Uterus (tissue), 3 donors: ENCODE measurements at regions not wholly inside any gene's neighbourhood (a gene's known extent, or its start where the extent isn't known, plus 50 kb on each side); places are given as distances from the start of the nearest gene placed in this dataset.

Experiments
- DNase-seq, 2 donors: peaks; one replicate each; pipeline ENCODE4 v3.0.0-alpha.2; 2019 to 2020
- H3K27ac ChIP-seq, 2 donors: fragments of 200-600 bp; sonication (generic); 1 replicate in 1 of 2; 2 replicates in 1 of 2; pipeline ENCODE4 v1.5.1; 2016 to 2018
- H3K27me3 ChIP-seq, 2 donors: fragments of 200-600 bp; sonication (generic); one replicate each; pipeline ENCODE4 v1.5.1; 2018 to 2019; ENCODE audit warnings: control low read depth in 1 of 2
- H3K36me3 ChIP-seq, 2 donors: fragments of 200-600 bp; sonication (generic); one replicate each; pipeline ENCODE4 v1.5.1; 2019; ENCODE audit warnings: control low read depth in 1 of 2
- H3K4me1 ChIP-seq, 2 donors: fragments of 200-600 bp; sonication (generic); one replicate each; pipeline ENCODE4 v1.5.1; 2018 to 2019; ENCODE audit warnings: control low read depth in 1 of 2
- H3K4me3 ChIP-seq, 2 donors: fragments of 200-600 bp; sonication (generic); 1 replicate in 1 of 2; 2 replicates in 1 of 2; pipeline ENCODE4 v1.5.1; 2018 to 2019; ENCODE audit warnings: mild to moderate bottlenecking in 1 of 2
- H3K9me3 ChIP-seq, 2 donors: fragments of 200-600 bp; sonication (generic); one replicate each; pipeline ENCODE4 v1.5.1; 2019; ENCODE audit warnings: control low read depth in 1 of 2
- CTCF ChIP-seq, 4 experiments: fragments of 200-600 bp in 2 of 4; fragments of 450-650 bp in 2 of 4; sonication (generic) in 2 of 4; IDR thresholded peaks; one replicate each; pipeline ENCODE4 v1.5.1; 2016 to 2019; ENCODE audit warnings: antibody characterized with exemption in 4 of 4, mild to moderate bottlenecking in 2 of 4, moderate library complexity in 1 of 4
- POLR2A ChIP-seq, 2 donors: fragments of 450-650 bp; IDR thresholded peaks; one replicate each; pipeline ENCODE4 v1.6.1; 2016; ENCODE audit warnings: antibody characterized with exemption in 2 of 2, mild to moderate bottlenecking in 1 of 2, moderate library complexity in 1 of 2
- intact Hi-C: fragments of 100-400 bp; cut with DNase I; formaldehyde crosslinking; loops from one replicate; pipeline ENCODE4 v1.15.1; 2023; ENCODE audit warnings: low total_unique reads
- donor health status: DM: yes; HTN: yes; CAD: no.

GRCh38 chr11:8332196-8332595 lies 68.5 kb upstream of the LMO1 start:
- Histone ChIP-seq H3K9me3 (no peaks in the 10 kb centered on the region), H3K27me3 (no peaks in the 10 kb centered on the region), H3K27ac (no peak overlapping the region), H3K4me3 (no peak overlapping the region), H3K36me3 (no peaks in the 10 kb centered on the region), H3K4me1 (no peaks in the 10 kb centered on the region)
- intact Hi-C loops = no loop called here
- TF ChIP-seq CTCF (IDR thresholded peaks at IDR 0.05) = no peak
- TF ChIP-seq POLR2A (IDR thresholded peaks at IDR 0.05) = no peak
- no peak for DNase-seq

- no peak overlapping the region for H3K4me3 ChIP-seq
- no peaks in the 10 kb centered on the region for H3K9me3 ChIP-seq
- H3K27me3 ChIP-seq = no peaks in the 10 kb centered on the region
- no peak for DNase-seq
- TF ChIP-seq CTCF (IDR thresholded peaks at IDR 0.05) = no peak
- no peak for TF ChIP-seq POLR2A (IDR thresholded peaks at IDR 0.05)
- no peaks in the 10 kb centered on the region for H3K4me1 ChIP-seq
- H3K27ac ChIP-seq = no peak overlapping the region
- no peaks in the 10 kb centered on the region for H3K36me3 ChIP-seq
- intact Hi-C loops = no loop called here
These were observed 68.1 kb upstream of the LMO1 start for GRCh38 chr11:8331767-8332166.

- no peaks in the 10 kb centered on the region for H3K27me3 ChIP-seq
- no peaks in the 10 kb centered on the region for H3K4me1 ChIP-seq
- TF ChIP-seq POLR2A (IDR thresholded peaks at IDR 0.05) = no peak
- no peak for TF ChIP-seq CTCF (IDR thresholded peaks at IDR 0.05)
- no peaks in the 10 kb centered on the region for H3K36me3 ChIP-seq
- H3K4me3 ChIP-seq = no peak overlapping the region
- intact Hi-C loops = no loop called here
- no peak overlapping the region for H3K27ac ChIP-seq
- H3K9me3 ChIP-seq = no peaks in the 10 kb centered on the region
- no peak for DNase-seq
These were observed 67.2 kb upstream of the LMO1 start for GRCh38 chr11:8330896-8331295.

GRCh38 chr11:8330404-8330803 lies 66.7 kb upstream of the LMO1 start:
- H3K4me1 ChIP-seq = no peaks in the 10 kb centered on the region
- intact Hi-C loops = no loop called here
- no peaks in the 10 kb centered on the region for H3K36me3 ChIP-seq
- H3K9me3 ChIP-seq = no peaks in the 10 kb centered on the region
- H3K27me3 ChIP-seq = no peaks in the 10 kb centered on the region
- TF ChIP-seq CTCF (IDR thresholded peaks at IDR 0.05) = no peak
- TF ChIP-seq POLR2A (IDR thresholded peaks at IDR 0.05) = no peak
- H3K27ac ChIP-seq = no peak overlapping the region
- no peak overlapping the region for H3K4me3 ChIP-seq
- no peak for DNase-seq

GRCh38 chr11:8329847-8330361 lies 66.2 kb upstream of the LMO1 start:
- TF ChIP-seq CTCF (IDR thresholded peaks at IDR 0.05) (no peak), POLR2A (IDR thresholded peaks at IDR 0.05) (no peak)

More at GRCh38 chr11:8329847-8330361, 66.2 kb upstream of the LMO1 start:
- Histone ChIP-seq H3K4me3 (no peak overlapping the region), H3K9me3 (no peaks in the 10 kb centered on the region), H3K4me1 (no peaks in the 10 kb centered on the region), H3K36me3 (no peaks in the 10 kb centered on the region), H3K27me3 (no peaks in the 10 kb centered on the region), H3K27ac (no peak overlapping the region)
- DNase-seq = no peak
- intact Hi-C loops = no loop called here
